Osteocyte (in vitro differentiated cells): ENCODE measurements at regions not wholly inside any gene's neighbourhood (a gene's known extent, or its start where the extent isn't known, plus 50 kb on each side); places are given as distances from the start of the nearest gene placed in this dataset.

Source experiments
- DNase-seq: peaks from one replicate; pipeline ENCODE4 v3.0.0; 2021; ENCODE audit warnings: mixed read lengths; ENCODE audit not compliant: unreplicated experiment; ENCODE audit errors: extremely low spot score
- H3K27ac Mint-ChIP-seq: one replicate; pipeline ENCODE4 v1.8.0; 2021; ENCODE audit warnings: mild to moderate bottlenecking, mixed read lengths; ENCODE audit not compliant: unreplicated experiment
- H3K27me3 Mint-ChIP-seq: one replicate; pipeline ENCODE4 v1.8.0; 2021; ENCODE audit warnings: mixed read lengths; ENCODE audit not compliant: unreplicated experiment
- H3K36me3 Mint-ChIP-seq: one replicate; pipeline ENCODE4 v1.8.0; 2021; ENCODE audit warnings: mixed read lengths; ENCODE audit not compliant: unreplicated experiment
- H3K4me1 Mint-ChIP-seq: one replicate; pipeline ENCODE4 v1.8.0; 2021; ENCODE audit warnings: mixed read lengths; ENCODE audit not compliant: unreplicated experiment
- H3K4me3 Mint-ChIP-seq: one replicate; pipeline ENCODE4 v1.8.0; 2021; ENCODE audit warnings: mild to moderate bottlenecking, moderate library complexity, mixed read lengths; ENCODE audit not compliant: unreplicated experiment
- H3K9me3 Mint-ChIP-seq: one replicate; pipeline ENCODE4 v1.8.0; 2021; ENCODE audit warnings: mixed read lengths; ENCODE audit not compliant: unreplicated experiment
- CTCF ChIP-seq: fragments of 200-600 bp; sonication (generic); IDR thresholded peaks from 2 replicates; pipeline ENCODE4 v1.5.0; 2021; ENCODE audit warnings: antibody characterized with exemption, mild to moderate bottlenecking, moderate library complexity

GRCh38 chr18:1865869-1866268 lies 705.4 kb downstream of the METTL4 start:
- no peak for DNase-seq
- TF ChIP-seq CTCF, result no peak
- H3K9me3 Mint-ChIP-seq, result no peaks in the 10 kb centered on the region
- H3K4me3 Mint-ChIP-seq, result no peak overlapping the region
- no peaks in the 10 kb centered on the region for H3K27me3 Mint-ChIP-seq
- no peak overlapping the region for H3K27ac Mint-ChIP-seq
- no peaks in the 10 kb centered on the region for H3K36me3 Mint-ChIP-seq
- no peaks in the 10 kb centered on the region for H3K4me1 Mint-ChIP-seq

GRCh38 chr18:1872274-1872673 lies 699.0 kb downstream of the METTL4 start:
- Mint-ChIP-seq H3K4me1 (no peaks in the 10 kb centered on the region), H3K4me3 (no peak overlapping the region), H3K36me3 (no peaks in the 10 kb centered on the region), H3K27ac (no peak overlapping the region), H3K27me3 (no peaks in the 10 kb centered on the region), H3K9me3 (no peaks in the 10 kb centered on the region)
- no peak for TF ChIP-seq CTCF
- DNase-seq, result no peak

GRCh38 chr18:1875219-1875618 lies 696.1 kb downstream of the METTL4 start:
- H3K9me3 Mint-ChIP-seq, result no peaks in the 10 kb centered on the region
- H3K4me3 Mint-ChIP-seq, result no peak overlapping the region
- DNase-seq, result no peak
- H3K36me3 Mint-ChIP-seq, result no peaks in the 10 kb centered on the region
- no peaks in the 10 kb centered on the region for H3K4me1 Mint-ChIP-seq
- no peak overlapping the region for H3K27ac Mint-ChIP-seq
- TF ChIP-seq CTCF, result no peak
- no peaks in the 10 kb centered on the region for H3K27me3 Mint-ChIP-seq

- no peaks in the 10 kb centered on the region for H3K9me3 Mint-ChIP-seq
- no peak overlapping the region for H3K4me3 Mint-ChIP-seq
- H3K36me3 Mint-ChIP-seq, result no peaks in the 10 kb centered on the region
- no peak overlapping the region for H3K27ac Mint-ChIP-seq
- no peak for DNase-seq
- no peaks in the 10 kb centered on the region for H3K27me3 Mint-ChIP-seq
- no peaks in the 10 kb centered on the region for H3K4me1 Mint-ChIP-seq
- TF ChIP-seq CTCF, result no peak
These were observed 686.7 kb downstream of the METTL4 start for GRCh38 chr18:1884623-1885022.

GRCh38 chr18:1891641-1892040 lies 679.7 kb downstream of the METTL4 start:
- H3K9me3 Mint-ChIP-seq, result no peaks in the 10 kb centered on the region
- TF ChIP-seq CTCF, result no peak
- H3K27ac Mint-ChIP-seq, result no peak overlapping the region
- DNase-seq, result no peak
- no peaks in the 10 kb centered on the region for H3K4me1 Mint-ChIP-seq
- no peaks in the 10 kb centered on the region for H3K36me3 Mint-ChIP-seq
- H3K4me3 Mint-ChIP-seq, result no peak overlapping the region
- H3K27me3 Mint-ChIP-seq, result no peaks in the 10 kb centered on the region
